ENCODE measurements at regions not wholly inside any gene's neighbourhood (a gene's known extent, or its start where the extent isn't known, plus 50 kb on each side); places are given as distances from the start of the nearest gene placed in this dataset.
"Not testable (repeated sequence)": the region's sequence is repeated elsewhere in the genome, so short reads cannot be mapped to it uniquely, and the experiment has no call there.

DNA sequence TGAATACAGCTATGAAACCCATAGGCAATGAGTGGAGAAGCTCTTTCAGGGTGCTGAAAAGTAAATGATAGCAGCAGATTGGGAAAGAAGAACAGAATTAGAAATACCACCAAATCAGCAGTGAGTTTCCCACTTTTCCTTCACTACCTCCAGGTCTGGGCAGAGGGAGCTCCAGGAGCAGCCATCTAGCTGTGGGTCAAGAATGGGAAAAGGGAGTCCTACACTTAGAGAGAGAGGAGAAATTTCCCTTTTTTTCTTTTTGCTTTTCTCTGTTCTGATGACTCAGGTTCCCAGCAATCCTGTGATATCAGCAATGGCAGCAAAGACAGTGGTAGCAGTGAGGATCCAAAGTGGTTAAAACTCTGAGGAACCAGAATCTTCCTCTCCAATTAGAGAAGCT, 263.9 kb downstream of the NXPE2 start:
- DNase-seq (ENCODE audit: low spot score): no peak

DNA sequence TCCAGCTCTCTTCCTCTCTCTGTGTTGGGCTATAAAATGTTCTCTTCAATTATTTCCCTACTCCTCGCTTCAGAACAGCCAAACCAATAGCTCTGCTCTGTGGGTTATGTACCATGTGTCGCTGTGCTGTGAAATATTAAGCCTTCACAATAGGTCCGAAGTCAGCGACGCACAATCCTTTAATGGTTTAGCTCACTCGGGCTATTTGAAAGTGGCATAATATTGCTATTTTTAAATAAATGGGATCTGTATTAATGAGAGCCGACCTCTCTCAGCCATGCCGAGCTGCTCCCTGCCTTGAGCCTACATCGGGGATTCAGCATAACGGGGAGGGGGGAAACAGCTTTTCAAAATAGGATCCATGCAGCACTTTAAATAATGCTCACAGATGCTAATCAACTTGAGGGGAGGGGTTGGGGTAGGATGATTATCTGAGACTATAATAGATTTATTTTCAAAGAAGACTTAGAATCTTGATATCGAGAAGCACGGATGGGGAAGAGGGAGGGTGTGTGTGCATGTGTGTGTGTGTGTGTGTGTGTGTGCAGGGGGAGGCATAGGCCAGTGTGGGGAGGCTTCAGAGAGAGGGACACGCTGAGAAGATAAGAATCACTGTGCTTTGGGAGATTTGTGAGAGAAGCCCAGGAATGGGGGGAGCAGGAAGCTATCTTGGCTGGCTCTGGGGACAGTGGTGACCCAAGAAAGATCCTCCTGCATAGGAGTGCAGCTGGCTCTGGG, 271.5 kb downstream of the NXPE2 start:
- no peak for DNase-seq (ENCODE audit: low spot score)

DNA sequence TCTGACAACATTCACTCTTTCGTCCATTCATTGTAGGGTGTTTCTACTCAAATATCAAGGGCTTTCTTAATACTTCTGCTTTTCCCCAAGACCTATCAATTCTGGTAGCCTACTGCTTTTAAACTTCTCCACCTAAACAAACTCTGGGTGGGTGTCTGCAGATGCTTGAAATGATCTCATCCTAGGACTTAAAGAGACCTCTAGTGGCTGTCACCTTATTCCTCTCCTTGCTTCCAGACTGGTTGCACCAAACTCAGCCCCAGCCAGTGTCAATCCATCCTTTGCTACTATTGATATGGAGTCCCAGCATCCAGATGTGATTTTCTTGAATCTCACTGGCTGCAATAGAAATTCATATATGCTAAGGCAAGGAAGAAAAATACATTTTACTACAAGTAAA, 274.7 kb downstream of the NXPE2 start:
- no peak for DNase-seq (ENCODE audit: low spot score)

DNA sequence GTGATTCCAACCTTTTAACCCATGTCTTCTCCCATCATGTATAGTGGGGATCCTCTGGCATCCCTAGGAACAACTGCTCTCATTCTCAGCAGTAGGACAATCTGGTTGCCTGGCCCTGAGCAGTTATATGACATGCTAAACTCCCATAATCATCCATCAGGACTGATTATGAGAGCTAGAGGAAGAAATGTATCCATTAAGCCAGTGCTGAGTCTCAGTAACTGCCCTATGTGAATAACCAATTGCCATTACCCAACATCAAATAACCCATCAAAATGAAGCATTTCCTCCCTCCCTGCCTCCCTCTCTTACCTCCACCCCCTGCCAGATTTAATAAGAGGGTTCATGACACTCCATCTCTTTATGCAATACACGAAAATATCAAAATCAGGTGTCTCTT, 277.6 kb downstream of the NXPE2 start:
- no peak for DNase-seq (ENCODE audit: low spot score)

DNA sequence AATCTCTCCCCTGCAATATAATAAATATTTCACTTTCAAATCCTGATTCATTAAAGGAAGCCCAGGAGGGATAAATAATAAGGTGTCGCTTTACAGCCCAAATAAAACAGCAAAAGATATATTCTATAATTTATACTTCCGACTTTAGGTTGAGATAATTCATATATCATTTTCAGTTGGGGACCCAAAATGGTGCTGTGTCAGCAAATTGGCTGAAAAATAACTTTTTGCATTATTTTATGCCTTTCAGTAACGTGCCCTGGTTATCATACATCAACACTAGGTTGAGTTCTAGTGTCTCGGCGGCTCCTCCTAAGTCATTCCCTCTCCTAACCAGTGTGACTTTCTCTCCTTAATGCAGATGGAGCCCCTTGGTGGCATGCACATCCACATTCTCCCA, 278.2 kb downstream of the NXPE2 start:
- DNase-seq (ENCODE audit: low spot score): no peak

DNA sequence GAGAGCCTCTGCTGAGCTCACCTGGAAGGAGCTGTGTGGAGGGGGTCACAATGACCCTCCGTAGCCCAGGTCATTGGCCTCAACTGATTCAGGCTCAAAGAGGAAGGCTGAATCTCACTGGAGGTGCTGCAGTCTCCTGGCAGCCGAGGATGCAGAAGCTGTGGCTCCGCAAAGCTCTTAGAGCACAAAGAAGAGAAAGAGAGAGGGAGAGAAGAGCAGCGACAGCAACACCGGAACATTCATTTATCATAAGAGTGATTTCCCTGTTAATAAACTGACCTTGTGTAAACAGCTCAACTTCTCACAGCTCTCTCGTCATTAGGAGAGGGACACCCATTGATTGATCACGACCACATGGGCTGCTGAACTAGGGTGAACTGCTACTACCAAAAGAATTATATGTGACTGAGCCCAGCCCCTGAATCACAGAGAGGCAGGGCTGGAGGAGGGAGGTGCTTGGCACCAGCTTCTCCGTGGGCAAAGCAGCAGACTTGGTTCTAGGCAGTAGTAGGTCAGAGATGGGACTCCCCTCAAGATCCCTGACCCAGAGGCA, 281.7 kb downstream of the NXPE2 start:
- no peak for DNase-seq (ENCODE audit: low spot score)

DNA sequence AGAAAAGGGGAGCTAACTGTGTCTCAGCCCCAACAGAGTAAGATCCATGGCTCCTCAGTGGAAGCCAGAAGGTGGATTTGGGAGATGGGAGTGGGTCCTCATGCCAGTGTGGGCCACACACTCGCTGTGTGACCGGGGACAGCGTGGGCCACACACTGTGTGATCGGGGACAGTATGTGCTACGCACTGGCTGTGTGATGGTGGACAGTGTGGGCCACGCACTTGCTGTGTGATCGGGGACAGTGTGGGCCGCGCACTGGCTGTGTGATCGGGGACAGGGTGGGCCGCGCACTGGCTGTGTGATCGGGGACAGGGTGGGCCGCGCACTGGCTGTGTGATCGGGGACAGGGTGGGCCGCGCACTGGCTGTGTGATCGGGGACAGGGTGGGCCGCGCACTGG, 282.5 kb downstream of the NXPE2 start:
- not testable (repeated sequence) for DNase-seq (ENCODE audit: low spot score)

DNA sequence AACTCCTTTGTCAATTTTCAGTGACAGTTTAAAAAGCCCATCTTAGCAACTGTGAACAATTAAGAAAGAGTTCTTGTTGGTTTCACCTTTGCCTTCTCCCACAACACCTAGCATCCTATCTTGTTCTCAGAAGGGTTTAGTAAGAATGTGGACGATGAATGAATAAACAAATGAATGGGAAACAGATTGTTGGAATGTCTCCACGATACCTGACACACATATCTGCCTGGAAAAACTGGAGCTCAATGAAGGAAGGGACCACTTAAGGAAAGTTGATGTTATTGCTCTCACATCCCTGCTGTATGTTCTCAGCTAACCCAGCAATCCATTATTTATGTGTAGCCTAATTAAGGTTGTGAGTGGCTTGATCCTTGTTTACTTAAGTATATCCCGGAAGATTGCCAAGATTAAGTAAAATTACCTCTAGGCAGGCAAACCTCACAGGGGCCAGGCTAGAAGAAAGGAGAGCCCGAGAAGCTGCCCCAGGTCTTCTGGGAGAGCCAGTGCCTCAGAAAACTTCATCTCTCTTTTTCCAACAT, 286.4 kb downstream of the NXPE2 start:
- DNase-seq (ENCODE audit: low spot score): no peak

DNA sequence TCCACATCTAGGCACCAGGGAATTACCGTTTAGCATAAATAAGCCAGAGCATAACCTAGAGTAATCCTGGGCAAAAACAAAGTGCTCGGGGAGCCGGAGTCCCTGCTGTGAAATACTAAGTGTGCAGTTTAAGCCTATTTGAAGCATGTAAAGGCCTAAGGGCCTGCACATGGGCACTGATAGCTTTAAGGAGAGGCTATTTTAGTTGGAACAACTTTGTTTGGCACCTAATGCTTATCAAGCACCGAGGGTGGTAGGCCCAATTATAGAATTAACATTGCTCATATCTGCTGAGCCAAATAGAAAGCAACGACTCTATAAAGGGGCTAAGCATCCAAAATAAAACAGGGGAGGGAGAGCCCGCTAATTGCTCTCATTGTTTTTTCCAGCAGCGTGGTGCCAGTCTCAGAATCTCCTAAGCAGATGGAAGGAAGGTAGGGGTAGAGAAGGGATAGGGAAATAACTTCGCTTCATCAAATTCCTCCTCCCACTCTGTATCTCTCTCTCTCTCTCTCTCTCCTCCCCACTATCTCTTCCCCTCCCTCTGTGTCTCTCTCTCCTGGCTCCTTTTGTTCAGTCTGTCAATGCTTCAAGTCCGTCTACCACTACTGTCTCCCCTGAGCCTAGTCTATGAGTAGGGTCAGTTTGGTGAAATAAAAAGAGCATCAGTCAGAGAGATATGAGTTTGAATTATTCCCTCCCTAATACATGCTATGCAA, 292.8 kb downstream of the NXPE2 start:
- DNase-seq (ENCODE audit: low spot score): no peak

DNA sequence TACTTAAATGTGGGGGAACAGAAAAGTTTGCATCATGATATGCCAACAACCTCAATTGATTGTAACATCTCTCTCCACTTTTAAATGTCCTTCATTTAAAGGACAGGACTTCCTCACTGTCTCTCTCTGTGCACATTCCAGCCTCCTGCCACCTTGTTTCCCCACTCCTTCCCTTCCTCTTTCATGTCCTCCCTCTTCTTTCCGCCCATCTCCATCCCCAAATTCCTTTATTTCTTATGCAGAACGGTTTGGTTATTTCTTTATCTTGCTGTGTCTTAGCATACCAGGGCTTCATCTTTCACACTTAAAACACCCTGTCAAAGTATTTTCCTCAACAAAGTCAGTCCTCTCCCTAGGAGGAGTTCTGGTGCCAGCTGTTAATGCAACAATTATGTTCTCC, 293.8 kb downstream of the NXPE2 start:
- DNase-seq (ENCODE audit: low spot score): no peak

DNA sequence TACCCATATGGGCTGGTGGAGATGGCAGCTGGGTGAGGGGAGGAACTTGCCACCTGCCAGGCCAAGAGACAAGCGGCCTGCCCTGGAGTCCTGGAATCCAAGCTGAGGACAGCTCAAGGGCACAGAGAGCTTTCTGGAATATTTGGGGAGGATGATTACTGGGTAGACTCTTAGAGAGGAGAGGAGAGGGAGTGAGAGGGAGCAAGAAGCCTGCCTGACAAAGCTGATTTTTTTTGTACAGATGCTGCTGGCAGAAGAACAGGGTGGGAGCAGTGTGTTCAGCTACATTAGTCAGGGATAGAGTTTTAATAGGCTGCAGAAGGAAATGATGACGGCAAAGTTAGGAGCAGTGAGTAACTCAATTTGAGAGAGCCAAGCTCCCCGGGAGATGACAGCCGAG, 299.3 kb downstream of the NXPE2 start:
- DNase-seq (ENCODE audit: low spot score): no peak

DNA sequence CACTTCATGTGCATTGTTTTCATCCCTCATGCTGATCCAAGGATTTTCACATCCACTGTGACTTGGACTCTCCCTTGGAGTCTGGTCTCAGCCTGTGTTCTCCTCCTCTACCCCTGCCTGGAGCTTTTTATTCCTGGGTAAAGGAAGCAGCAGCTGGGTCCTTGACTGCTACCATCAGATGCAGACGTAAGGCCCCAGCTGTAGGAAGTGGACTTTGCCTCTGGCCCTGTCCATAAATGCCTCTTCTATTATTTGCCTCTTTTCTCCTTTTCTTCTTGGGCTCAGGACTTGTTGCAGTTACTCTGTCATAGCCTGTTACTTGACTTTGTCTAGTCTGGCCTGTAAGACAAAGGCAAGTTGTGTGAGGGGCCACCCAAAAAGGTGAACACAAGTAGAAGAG, 303.8 kb downstream of the NXPE2 start:
- no peak for DNase-seq (ENCODE audit: low spot score)

DNA sequence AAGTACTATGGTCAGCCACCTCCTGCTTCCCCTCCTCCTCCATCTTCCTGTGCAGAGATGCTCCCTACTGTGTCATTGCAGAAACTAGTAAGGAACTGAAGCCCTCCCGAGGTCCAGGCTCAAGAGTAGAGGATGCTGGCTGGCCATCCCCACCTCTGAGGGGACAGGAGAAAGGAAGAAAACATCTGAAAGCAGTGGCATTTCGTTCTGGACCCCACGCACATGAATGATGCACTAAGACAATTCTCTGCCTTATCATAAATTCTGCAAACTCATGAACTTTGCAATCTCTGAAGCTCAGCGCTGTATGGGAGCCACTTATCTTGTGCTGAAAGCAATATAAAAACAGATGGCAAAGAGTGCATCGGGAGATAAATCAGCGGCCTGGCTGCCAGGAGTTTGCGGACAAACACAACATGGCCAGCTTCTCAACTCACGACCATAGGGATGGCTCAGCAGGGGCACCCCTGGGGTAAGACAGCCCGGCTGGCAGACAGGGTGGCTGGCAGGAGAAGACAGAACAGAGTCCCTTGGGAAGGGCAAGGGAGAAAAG, 306.4 kb downstream of the NXPE2 start:
- no peak for DNase-seq (ENCODE audit: low spot score)

DNA sequence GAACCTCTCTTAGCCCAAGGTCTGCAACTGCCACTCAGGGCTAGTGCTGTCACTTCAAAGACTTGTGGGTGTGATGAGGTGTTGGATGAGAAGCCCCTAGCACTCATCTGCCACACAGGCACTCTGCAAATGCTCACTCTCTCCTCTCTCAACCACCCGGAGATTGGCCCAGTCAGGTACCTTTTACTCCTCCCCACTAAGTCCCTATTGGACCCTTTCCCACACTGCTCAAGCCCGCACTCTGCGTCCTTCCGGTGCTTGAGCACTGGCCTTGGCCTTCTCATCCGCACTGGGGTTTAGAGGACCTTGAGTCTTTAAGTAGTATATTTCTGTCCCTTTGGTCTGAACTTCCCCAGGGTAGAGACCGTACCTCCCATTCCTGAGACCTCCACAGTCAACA, 308.0 kb downstream of the NXPE2 start:
- DNase-seq (ENCODE audit: low spot score): no peak

DNA sequence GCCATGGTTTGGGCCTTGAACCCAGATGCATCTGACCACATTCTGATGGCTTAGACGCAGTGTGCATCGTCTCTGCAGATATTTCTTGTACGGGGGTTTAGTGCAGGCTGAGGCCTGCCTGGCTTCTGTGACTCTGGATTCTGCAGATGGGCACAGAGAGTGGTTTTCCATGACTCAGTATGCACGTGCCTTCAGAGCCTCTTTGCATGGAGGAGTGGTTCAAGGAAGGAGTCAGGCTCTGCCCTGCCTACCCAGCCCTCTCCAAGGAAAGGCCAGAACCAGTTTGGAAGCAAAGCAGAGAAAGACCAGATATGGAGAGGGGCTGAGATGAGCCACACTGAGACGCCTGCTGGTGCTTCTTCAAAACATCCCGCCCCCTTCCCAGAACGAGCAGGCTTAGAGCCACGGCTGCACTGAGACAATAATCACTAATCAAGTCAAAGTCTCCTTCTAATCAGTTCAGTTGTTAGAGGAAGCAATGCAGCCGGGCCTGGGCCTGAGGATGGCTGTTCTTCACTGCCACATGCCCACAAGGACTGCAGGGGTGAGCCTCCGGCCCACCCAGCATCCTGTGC, 308.9 kb downstream of the NXPE2 start:
- DNase-seq (ENCODE audit: low spot score): no peak

DNA sequence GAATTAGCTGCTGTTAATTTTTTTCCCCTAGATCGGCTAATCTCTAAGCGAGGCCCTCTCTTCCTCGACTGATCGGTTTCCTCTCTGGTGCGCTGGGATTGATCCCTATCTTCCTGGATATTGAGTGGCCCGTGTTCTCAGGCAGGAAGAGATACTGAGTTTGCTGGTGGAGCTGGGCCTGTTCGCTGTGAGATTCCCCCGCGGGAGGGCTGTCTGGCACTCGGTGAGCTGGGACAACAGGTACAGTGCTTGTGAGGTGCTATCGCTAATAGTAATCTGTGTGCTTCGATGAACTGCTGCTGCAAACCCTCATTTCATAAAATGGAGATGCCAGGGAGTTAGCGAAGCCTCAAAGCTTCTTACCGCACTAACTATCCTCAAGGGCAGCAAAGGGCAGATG, 310.3 kb downstream of the NXPE2 start:
- no peak for DNase-seq (ENCODE audit: low spot score)

DNA sequence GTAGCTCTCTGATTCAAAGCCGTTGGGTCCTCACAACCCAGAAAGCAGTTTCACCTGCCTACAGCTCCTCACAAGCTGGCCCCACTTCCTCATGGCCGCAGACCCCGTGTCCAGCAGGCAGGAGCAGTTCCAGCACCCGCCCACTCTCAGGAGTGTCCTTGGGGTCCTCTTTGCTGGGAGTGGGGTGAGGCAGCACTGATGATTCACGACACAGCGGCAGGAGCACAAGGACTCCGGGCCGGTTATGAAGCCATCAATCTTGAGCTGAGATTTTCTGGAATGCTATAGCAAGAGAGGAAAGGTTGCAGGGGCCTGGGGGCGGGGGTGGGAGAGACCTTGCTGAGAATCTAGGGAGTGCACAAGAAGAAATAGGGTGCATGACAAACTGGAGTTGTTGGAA, 311.2 kb downstream of the NXPE2 start:
- DNase-seq (ENCODE audit: low spot score): no peak

DNA sequence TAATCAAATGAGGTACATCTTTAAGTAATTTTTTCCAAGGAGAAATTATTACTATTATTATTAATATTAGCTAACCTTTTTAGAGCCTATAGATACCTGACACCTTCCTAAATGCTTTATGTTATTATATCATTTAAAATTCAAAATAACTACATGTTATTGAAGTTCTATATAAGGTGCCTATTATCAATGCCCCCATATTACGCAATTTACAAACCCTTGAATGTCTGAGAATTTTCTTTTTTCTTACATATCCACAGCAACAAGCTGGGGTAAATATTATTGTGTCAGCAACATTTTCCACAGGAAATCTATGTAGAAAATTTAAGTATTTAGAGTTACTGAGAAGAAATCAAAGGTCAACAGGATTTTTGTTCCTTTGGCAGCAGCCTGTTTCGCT, 327.3 kb downstream of the NXPE2 start:
- no peak for DNase-seq (ENCODE audit: low spot score)

DNA sequence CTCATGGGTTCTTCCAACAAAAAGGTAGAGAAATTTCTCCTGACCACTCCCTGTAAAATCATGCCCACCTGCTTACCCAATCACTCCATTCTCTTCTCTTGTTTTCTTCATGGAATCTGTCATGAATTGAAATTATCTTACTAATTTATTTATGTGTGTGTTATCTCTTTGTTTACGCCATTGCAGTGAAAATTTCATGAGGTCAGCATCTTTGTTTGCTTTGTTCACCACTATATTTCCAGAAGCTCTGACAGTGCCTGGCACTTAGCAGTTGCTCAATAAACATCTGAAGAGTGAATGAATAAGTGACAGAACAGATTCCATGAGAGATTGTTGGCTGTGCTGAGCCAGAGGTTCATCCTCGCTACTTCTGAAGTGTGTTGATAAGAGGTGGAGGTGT, 329.5 kb downstream of the NXPE2 start:
- DNase-seq (ENCODE audit: low spot score): no peak

DNA sequence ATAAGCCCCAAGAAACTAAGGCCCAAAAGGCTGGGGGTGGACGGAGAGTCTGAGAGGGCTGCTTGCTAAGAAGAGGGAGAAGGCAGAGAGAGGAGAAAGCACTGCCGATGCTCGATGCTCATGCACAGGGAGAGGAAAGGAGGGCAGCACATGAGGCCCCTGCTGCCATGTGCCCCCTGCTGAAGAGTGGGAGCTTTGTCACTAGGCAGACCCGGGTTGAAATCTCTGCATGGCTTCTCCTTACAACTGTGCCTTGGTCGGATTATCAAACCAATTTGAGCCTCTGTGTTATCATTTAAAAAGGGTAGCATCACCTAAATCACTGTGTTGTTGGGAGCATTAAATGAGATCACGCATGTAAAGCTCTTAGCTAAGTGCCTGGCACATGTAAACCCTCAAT, 330.5 kb downstream of the NXPE2 start:
- DNase-seq (ENCODE audit: low spot score): no peak

DNA sequence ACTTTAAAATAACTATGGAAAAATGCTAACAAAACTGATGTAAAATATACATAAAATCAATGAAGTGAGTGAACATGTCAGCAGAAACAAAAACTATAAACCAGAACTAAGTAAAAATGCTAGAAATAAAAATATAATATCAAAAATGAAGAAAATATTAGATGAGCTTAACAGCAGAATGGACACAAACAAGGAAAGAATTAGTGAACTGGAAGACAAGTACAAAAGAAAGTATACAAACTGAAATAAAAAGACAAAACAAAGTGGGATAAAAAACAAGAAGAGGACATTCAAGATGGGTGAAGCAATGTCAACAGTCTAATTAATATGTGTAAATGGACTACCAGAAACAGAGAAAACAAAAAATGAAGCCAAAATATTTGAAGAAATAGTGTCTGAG, 339.2 kb downstream of the NXPE2 start:
- no peak for DNase-seq (ENCODE audit: low spot score)

DNA sequence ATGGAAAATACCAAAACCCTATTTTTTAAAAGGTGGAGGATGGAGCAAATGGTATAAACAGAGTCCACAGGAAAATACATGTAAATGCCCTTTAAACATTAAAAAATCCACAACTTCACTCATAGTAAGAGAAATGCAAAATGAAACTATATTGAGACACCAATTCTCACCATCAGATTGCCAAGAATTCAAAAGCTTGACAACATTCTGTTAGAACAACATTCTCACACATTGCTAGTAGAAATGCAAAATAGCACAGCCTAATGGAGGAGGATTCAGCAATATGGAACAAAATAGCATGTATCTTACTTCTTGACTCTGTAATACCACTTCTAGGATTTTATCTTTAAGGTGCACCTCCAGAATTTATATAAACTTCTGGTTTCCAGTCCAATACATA, 351.8 kb downstream of the NXPE2 start:
- no peak for DNase-seq (ENCODE audit: low spot score)
